ENCODE measurements at regions not wholly inside any gene's neighbourhood (a gene's known extent, or its start where the extent isn't known, plus 50 kb on each side); places are given as distances from the start of the nearest gene placed in this dataset.

GRCh38 chr9:107874591-107875369, 385.2 kb upstream of the KLF4 start:
- no peak for TF ChIP-seq CTCF (IDR thresholded peaks at IDR 0.05)
- TF ChIP-seq POLR2AphosphoS5 (IDR thresholded peaks at IDR 0.05): no peak
- TF ChIP-seq POLR2A (IDR thresholded peaks at IDR 0.05): no peak
- TF ChIP-seq EP300 (IDR thresholded peaks at IDR 0.05): no peak
